ENCODE measurements at regions not wholly inside any gene's neighbourhood (a gene's known extent, or its start where the extent isn't known, plus 50 kb on each side); places are given as distances from the start of the nearest gene placed in this dataset.

GRCh38 chr3:55160241-55160983, 232.6 kb upstream of the LRTM1 start:
- DNase-seq (ENCODE audit: low spot score): no peak
- Mint-ChIP-seq H3K4me3 (no peak overlapping the region), H3K27me3 (ENCODE audit: low read depth) (no peaks in the 10 kb centered on the region), H3K36me3 (no peaks in the 10 kb centered on the region), H3K4me1 (peaks cover 6% of the 10 kb centered on the region), H3K9me3 (no peaks in the 10 kb centered on the region), H3K27ac (no peak overlapping the region)
- TF ChIP-seq NR1H2 (CRISPR knock-in tag; IDR thresholded peaks at IDR 0.05): no peak
- CTCF ChIA-PET: no interaction called here
- POLR2A ChIA-PET: no interaction called here
- ATAC-seq: no peak

DNA sequence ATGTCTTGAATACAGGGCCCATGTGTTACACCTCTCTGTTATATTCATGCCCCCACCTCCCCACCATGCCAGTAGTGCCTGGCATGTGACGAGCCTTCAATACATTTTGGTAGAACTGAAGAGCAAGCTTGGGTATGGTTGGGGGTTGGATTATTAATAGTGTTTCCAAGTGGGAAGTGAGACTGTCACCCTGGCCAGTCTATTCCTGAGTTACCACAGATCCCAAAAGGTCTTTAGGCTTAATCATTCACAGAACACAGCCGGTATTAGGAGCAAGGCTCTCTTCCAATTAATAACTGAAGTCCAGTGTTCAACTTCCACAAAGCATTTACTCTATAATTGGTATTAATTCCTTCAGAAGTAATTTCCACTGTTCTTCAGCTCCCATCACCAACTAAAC, 231.9 kb upstream of the LRTM1 start:
- TF ChIP-seq CREB1 (CRISPR knock-in tag; IDR thresholded peaks at IDR 0.05): no peak
- TF ChIP-seq KAT7 (CRISPR knock-in tag; IDR thresholded peaks at IDR 0.05; ENCODE audit: borderline replicate concordance): no peak
- TF ChIP-seq ZNF532 (CRISPR knock-in tag; IDR thresholded peaks at IDR 0.05; ENCODE audit: borderline replicate concordance): no peak
- no peak for TF ChIP-seq NR2C2 (CRISPR knock-in tag; IDR thresholded peaks at IDR 0.05)
- TF ChIP-seq ZNF416 (CRISPR knock-in tag; IDR thresholded peaks at IDR 0.05): no peak
- TF ChIP-seq FOXJ3 (CRISPR knock-in tag; IDR thresholded peaks at IDR 0.05; ENCODE audit: borderline replicate concordance): no peak
- TF ChIP-seq HMGXB4 (CRISPR knock-in tag; IDR thresholded peaks at IDR 0.05): no peak
- no peak for TF ChIP-seq MLX (CRISPR knock-in tag; IDR thresholded peaks at IDR 0.05)
- TF ChIP-seq TEAD4 (CRISPR knock-in tag; IDR thresholded peaks at IDR 0.05): no peak
- TF ChIP-seq, protein P1, sequence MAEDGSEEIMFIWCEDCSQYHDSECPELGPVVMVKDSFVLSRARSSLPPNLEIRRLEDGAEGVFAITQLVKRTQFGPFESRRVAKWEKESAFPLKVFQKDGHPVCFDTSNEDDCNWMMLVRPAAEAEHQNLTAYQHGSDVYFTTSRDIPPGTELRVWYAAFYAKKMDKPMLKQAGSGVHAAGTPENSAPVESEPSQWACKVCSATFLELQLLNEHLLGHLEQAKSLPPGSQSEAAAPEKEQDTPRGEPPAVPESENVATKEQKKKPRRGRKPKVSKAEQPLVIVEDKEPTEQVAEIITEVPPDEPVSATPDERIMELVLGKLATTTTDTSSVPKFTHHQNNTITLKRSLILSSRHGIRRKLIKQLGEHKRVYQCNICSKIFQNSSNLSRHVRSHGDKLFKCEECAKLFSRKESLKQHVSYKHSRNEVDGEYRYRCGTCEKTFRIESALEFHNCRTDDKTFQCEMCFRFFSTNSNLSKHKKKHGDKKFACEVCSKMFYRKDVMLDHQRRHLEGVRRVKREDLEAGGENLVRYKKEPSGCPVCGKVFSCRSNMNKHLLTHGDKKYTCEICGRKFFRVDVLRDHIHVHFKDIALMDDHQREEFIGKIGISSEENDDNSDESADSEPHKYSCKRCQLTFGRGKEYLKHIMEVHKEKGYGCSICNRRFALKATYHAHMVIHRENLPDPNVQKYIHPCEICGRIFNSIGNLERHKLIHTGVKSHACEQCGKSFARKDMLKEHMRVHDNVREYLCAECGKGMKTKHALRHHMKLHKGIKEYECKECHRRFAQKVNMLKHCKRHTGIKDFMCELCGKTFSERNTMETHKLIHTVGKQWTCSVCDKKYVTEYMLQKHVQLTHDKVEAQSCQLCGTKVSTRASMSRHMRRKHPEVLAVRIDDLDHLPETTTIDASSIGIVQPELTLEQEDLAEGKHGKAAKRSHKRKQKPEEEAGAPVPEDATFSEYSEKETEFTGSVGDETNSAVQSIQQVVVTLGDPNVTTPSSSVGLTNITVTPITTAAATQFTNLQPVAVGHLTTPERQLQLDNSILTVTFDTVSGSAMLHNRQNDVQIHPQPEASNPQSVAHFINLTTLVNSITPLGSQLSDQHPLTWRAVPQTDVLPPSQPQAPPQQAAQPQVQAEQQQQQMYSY (CRISPR knock-in tag; IDR thresholded peaks at IDR 0.05): no peak
- no peak for TF ChIP-seq ZNF219 (CRISPR knock-in tag; IDR thresholded peaks at IDR 0.05; ENCODE audit: borderline replicate concordance)
- TF ChIP-seq ZNF317 (CRISPR knock-in tag; IDR thresholded peaks at IDR 0.05; ENCODE audit: borderline replicate concordance, low read depth): no peak
- TF ChIP-seq, protein P2, sequence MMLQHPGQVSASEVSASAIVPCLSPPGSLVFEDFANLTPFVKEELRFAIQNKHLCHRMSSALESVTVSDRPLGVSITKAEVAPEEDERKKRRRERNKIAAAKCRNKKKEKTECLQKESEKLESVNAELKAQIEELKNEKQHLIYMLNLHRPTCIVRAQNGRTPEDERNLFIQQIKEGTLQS (CRISPR knock-in tag; conservative IDR thresholded peaks at IDR 0.05): no peak
- no peak for TF ChIP-seq ZNF121 (CRISPR knock-in tag; IDR thresholded peaks at IDR 0.05)
- TF ChIP-seq OVOL2 (CRISPR knock-in tag; IDR thresholded peaks at IDR 0.05; ENCODE audit: borderline replicate concordance): no peak
- TF ChIP-seq ELF4 (CRISPR knock-in tag; IDR thresholded peaks at IDR 0.05; ENCODE audit: low read depth): no peak
- DNase-seq (ENCODE audit: low spot score): no peak
- ChIA-PET CTCF (no interaction called here), POLR2A (no interaction called here)
- Mint-ChIP-seq H3K36me3 (no peaks in the 10 kb centered on the region), H3K27me3 (ENCODE audit: low read depth) (no peaks in the 10 kb centered on the region), H3K4me3 (no peak overlapping the region), H3K9me3 (no peaks in the 10 kb centered on the region), H3K4me1 (peaks cover 6% of the 10 kb centered on the region), H3K27ac (no peak overlapping the region)
- ATAC-seq: no peak
